GM12872 (cell line): ENCODE measurements at regions not wholly inside any gene's neighbourhood (a gene's known extent, or its start where the extent isn't known, plus 50 kb on each side); places are given as distances from the start of the nearest gene placed in this dataset.

Experiments
- TF ChIP-seq, protein P1 (sequence below): IDR thresholded peaks from 3 replicates; pipeline ENCODE4 v1.5.1; 2011; ENCODE audit warnings: low read depth, mild to moderate bottlenecking, low read length, moderate library complexity; ENCODE audit not compliant: insufficient read depth

- TF ChIP-seq, protein P1, sequence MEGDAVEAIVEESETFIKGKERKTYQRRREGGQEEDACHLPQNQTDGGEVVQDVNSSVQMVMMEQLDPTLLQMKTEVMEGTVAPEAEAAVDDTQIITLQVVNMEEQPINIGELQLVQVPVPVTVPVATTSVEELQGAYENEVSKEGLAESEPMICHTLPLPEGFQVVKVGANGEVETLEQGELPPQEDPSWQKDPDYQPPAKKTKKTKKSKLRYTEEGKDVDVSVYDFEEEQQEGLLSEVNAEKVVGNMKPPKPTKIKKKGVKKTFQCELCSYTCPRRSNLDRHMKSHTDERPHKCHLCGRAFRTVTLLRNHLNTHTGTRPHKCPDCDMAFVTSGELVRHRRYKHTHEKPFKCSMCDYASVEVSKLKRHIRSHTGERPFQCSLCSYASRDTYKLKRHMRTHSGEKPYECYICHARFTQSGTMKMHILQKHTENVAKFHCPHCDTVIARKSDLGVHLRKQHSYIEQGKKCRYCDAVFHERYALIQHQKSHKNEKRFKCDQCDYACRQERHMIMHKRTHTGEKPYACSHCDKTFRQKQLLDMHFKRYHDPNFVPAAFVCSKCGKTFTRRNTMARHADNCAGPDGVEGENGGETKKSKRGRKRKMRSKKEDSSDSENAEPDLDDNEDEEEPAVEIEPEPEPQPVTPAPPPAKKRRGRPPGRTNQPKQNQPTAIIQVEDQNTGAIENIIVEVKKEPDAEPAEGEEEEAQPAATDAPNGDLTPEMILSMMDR = no peak
Observed at GRCh38 chr12:29008786-29009185, 140.3 kb upstream of the FAR2 start.

DNA sequence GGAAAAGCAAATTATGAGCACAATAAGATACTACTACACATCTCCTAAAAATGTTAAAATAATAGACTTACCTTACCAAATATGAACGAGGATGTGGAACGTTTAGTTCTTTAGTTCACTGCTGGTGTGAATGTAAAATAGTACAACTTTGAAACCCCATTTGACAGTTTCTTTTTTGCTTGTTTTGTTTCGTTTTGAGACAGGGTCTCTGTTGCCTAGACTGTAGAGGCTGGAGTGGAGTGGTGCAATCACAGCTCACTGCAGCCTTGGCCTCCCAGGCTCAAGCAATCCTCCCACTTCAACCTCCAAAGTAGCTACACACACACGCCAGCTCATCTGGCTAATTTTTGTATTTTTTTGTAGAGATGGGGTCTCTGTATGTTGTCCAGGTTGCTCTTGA, 136.4 kb upstream of the FAR2 start:
- TF ChIP-seq, protein P1 = no peak

DNA sequence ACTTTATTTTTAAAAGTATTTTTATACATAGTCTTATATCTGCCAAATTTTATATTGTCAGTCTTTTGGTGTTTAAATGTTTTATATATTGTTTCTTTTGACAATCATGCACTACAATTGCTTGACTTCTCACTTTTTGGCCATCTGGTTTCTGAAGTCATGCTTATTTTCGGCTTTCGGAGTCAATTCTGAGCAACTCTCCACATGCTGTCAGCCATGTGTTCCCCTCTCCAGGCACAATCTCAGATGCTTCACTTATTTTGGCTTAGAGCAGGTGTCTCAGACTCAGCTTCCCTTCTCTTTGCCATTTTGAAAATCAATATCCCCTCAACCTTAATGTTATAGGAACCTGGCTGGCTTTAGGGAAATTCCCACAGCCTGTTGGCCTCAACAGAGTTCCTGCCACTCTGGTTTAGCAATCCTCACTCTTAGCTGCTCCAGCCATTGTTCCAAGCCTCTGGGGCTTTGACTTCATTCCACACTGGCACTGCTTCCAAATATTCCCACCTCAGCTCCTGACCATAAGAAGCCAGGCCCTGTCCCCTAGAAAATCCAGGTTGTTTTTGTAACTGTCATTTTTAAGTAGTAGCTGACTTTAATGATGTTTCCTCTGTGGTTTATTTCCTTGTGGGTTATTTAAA, 125.5 kb upstream of the FAR2 start:
- TF ChIP-seq, protein P1 = no peak

- TF ChIP-seq, protein P1 = no peak
Observed at GRCh38 chr12:29024117-29024516, 125.0 kb upstream of the FAR2 start.

- TF ChIP-seq, protein P1 = no peak
Observed at GRCh38 chr12:29025937-29026336, 123.1 kb upstream of the FAR2 start.

DNA sequence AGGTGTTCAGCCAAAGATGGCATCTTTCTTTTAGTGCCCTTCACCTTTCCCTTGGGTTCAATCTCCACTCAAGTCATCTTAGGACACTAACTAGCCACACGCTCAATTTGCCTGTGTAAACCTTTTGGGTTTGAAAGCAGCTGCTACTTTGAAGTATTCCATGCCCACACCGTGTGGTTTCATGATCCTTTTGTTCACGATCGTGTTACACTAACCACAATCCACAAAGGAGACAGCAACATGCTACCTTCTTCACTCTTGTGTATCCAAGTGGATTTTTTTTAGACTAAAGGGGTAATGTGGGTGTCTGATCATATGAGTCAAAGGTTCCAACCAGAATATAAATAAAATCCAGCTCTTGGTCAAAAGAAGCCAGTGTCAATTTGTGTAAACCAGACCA, 122.7 kb upstream of the FAR2 start:
- TF ChIP-seq, protein P1 = no peak

DNA sequence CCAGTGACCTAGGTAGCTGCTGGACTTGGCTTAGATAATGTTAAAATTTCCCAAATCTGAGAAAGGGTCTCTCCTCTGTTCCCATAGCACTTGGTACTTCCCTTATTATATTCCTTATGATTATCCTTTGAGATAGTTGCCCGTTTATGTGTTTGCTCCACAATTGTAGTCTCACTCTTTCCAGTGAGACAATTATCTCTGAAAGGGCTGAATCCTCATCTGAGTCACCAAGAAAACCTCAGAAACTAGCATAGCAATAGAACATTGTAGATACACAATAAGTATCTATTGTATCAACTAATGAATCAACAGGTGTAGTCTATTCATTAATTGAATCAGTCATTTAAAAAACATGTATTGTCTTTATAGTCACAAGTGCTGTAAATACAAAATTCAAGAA, 119.1 kb upstream of the FAR2 start:
- TF ChIP-seq, protein P1 = no peak
